ENCODE measurements at regions not wholly inside any gene's neighbourhood (a gene's known extent, or its start where the extent isn't known, plus 50 kb on each side); places are given as distances from the start of the nearest gene placed in this dataset.

- TF ChIP-seq CTCF (IDR thresholded peaks at IDR 0.05), result no peak
- no peak for TF ChIP-seq POLR2A (IDR thresholded peaks at IDR 0.05)
Measured at GRCh38 chr4:187307131-187307530, 583.5 kb upstream of the FAT1 start.

Measured in body of pancreas (tissue), 4 donors.